Gastroesophageal sphincter (tissue), 3 donors: ENCODE measurements at regions not wholly inside any gene's neighbourhood (a gene's known extent, or its start where the extent isn't known, plus 50 kb on each side); places are given as distances from the start of the nearest gene placed in this dataset.

Experiments used
- CTCF ChIP-seq, 4 experiments: fragments of 200-600 bp in 2 of 4; fragments of 450-650 bp in 2 of 4; sonication (generic) in 1 of 4; IDR thresholded peaks; one replicate each; pipeline ENCODE4 v1.5.1; 2017 to 2019; ENCODE audit warnings: antibody characterized with exemption in 4 of 4, mild to moderate bottlenecking in 2 of 4, moderate library complexity in 2 of 4
- EP300 ChIP-seq: sonication (generic); formaldehyde crosslinking; IDR thresholded peaks from one replicate; pipeline ENCODE4 v1.6.1; 2017; ENCODE audit warnings: antibody characterized with exemption, mild to moderate bottlenecking
- POLR2A ChIP-seq, 2 donors: fragments of 450-650 bp; IDR thresholded peaks; one replicate each; pipeline ENCODE4 v1.6.1; 2017; ENCODE audit warnings: antibody characterized with exemption in 2 of 2, mild to moderate bottlenecking in 2 of 2, moderate library complexity in 1 of 2
- POLR2AphosphoS5 ChIP-seq: sonication (generic); formaldehyde crosslinking; IDR thresholded peaks from one replicate; pipeline ENCODE4 v1.6.1; 2017; ENCODE audit warnings: antibody characterized with exemption

DNA sequence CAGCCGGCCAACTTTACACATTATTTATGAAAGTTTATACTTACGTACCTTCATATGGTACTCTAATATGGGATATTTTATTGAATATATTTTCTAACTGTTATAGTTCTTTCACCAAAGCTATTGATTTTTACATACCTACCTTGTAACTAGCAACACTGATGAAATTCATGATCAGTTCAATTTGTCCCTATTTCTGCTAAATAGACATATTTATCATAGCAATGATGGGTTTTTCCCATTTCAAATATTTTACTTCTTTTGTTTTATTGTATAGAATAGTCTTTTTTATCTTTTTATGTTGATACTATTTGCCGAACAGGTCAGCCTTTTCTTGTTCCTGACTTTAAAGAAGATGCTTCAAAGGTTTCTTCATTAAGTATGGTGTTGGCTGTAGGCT lies 59.0 kb upstream of the CTNND2 start:
- no peak for TF ChIP-seq CTCF (IDR thresholded peaks at IDR 0.05)
- no peak for TF ChIP-seq EP300
- no peak for TF ChIP-seq POLR2A (IDR thresholded peaks at IDR 0.05)
- no peak for TF ChIP-seq POLR2AphosphoS5
